T-helper 22 cell (primary cell): ENCODE measurements at regions not wholly inside any gene's neighbourhood (a gene's known extent, or its start where the extent isn't known, plus 50 kb on each side); places are given as distances from the start of the nearest gene placed in this dataset.

Experiments
- DNase-seq: peaks from one replicate; pipeline ENCODE4 v3.0.0-alpha.2; 2020; ENCODE audit warnings: low read depth

DNA sequence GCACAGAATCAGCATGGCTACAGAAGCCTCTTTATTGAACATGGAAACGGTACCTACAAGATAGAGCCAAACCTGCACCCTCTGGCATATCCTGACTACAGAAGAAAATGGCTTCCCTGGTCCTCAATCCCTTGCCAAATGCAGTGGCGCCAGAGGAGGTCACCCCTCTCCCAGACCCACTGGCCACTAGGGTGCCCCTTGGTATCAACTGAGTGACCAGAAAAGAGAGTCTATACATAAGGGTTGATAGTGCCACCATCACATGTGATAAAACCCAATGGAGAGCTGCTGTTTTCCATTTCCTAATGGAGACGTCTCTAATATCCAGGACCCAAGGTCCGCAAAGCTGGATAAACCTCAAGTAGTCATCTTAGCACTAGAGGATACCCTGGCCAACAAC lies 52.7 kb upstream of the ALK start:
- DNase-seq, result no peak

DNA sequence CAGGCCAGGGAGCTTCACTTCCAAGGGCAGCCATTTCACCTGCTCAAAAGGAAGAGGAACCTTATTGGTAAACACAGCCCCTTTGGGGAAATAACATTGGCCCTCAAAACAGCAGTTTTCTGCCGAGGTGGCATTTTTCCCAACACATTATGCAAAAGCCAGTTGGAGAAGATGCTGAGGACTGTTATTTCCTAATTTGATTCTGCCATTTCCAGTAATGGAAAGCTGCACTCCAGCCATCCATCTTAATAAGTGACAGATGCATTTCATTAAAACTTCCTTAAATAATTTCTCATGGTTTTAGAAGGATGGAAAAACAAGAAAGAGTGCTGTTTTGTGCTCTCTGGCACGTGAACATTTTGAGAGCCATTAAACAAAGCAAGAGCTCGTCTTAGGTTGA lies 55.9 kb upstream of the ALK start:
- no peak for DNase-seq

DNA sequence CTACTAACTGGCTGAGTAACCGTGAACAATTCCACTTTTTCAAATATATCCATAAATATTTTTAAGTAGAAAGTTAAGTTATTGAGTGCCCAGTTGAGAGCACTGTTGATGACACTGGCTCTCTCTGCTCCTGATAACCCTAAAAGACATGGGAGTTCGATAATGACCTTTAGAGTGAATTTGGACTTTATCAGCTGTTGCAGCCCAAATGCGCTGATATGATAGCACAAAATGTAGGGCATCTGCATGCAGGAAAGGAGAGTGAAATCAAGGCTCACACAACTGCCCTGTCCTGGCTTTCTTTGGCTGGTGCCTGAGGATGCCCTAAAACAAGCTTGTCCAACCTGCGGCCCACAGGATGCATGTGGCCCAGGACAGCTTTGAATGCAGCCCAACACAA lies 60.0 kb upstream of the ALK start:
- DNase-seq, result no peak

- DNase-seq, result no peak
Observed at GRCh38 chr2:29983308-29983707, 61.9 kb upstream of the ALK start.

- DNase-seq, result no peak
Observed at GRCh38 chr2:29987146-29987545, 65.8 kb upstream of the ALK start.

DNA sequence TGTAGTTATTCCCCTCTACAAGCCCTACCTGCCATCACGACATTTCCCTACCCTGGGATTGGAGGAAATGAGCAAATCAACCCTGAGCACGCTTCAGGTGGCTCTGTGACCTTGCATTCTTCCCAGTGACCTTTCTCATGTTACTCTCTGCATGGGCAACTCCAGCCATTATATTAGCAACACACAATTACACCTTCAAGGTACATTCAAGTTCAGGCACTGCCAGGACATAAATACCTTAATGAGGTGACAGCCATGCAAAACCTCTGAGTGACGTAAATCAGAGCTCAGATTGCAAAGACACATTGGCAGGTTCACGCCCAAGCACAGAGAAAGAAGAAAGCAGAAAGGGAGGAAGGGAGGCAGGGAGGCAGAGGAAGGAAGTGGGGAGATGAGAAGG lies 68.7 kb upstream of the ALK start:
- DNase-seq, result no peak

GRCh38 chr2:29991086-29991485 lies 69.7 kb upstream of the ALK start:
- no peak for DNase-seq

- DNase-seq, result no peak
Observed at GRCh38 chr2:29995241-29995640, 73.9 kb upstream of the ALK start.

DNA sequence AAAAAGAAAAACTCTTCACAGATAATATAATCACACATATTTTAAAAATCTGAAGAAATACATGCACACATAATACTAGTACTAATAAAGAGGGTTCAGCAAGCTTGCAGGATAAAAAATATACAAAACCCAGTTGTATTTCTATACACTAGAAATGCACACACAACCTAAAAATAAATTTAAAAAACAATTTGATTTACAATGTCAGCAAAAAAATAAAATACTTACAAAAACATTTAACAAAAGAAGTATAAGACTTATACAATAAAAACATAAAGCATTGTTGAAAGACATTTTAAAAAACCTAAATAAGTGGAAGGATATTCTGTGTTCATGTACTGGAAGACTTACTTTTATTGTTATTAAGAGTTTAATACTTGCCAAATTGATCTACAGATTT lies 81.7 kb upstream of the ALK start:
- DNase-seq, result no peak

- no peak for DNase-seq
Observed at GRCh38 chr2:30022444-30023071, 101.2 kb upstream of the ALK start.

DNA sequence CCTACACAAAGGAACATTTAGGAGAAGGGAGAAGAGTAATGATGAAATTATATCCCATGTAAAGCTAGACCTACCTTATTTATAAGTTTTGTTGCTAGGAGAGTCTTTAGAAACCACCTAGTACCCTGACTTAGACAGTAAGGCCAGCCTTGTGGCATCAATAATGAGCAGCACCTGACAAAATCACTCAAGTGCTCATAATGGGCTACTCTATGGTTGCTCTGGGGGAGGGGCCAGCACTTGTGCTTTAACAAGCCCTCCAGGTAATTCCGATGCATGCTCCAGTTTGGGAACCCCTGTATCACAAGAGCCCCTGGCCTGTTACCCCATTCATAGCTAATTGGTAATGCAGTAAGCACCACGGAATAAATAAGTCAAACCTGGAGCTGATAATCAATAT lies 102.9 kb upstream of the ALK start:
- no peak for DNase-seq

DNA sequence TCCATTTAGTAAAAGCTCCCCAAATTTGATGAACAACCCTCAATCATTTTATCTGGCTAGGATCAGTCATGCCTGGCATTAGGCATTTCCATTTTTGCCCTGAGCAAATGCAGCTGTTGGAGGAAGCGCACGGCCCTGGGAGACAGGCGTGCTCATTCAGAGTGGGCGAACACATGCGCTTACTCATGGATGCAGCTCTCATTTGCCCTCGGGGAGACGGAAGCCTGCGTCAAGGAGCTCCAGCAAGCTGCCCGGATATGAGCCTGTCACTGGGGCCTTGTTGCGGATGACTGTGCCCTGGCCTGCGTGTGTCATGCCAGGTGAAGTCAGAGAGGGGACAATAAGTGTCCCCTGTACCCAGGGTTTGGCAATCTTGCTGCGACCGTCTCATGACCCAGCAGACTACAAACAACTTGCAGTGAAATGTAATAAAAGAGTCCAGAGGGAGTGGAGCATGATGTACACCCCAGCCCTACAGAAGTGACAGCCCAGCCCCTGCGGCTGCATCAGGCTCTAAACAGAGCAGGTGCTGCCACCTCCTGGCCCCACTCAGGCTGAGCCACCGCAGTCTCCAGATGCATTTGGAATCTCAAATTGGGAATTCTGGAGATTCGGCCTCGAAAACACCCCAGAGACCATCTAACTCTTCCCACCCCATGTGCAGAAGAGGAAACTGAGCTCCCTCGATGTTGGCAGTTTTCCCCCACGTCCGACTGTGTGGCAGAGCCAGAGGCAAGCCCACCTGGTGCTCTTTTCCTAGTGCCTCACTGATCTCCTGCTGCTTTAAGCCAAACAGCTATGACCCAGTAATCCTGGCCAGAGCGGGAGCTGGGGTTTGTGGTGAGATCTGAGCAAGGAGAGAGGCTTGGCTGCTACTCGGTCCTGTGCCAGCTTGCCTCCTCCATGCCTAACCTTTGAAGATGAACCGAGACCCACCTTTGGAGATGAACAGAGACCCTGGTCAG lies 105.0 kb upstream of the ALK start:
- no peak for DNase-seq

DNA sequence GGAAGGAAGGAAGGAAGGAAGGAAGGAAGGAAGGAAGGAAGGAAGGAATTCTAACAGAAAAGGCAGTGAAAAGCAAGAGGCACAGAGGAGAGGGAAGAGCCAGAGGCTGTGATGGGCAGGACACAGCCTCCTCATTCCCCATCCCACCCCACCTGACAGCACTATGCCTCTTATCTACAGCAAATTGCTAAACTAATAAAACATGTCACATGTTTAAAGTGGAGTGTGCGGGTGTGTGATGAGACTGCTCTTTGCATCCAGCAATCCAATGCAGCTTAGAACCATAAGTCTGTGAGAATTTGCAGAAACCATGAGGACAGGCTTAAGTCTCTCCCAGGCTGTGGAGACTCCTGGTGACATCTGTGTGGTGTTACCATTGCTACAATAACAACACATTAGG lies 108.4 kb upstream of the ALK start:
- DNase-seq, result no peak

GRCh38 chr2:30030361-30030760 lies 109.0 kb upstream of the ALK start:
- DNase-seq, result no peak

GRCh38 chr2:30031184-30031583 lies 109.8 kb upstream of the ALK start:
- DNase-seq, result no peak

GRCh38 chr2:30034052-30034775 lies 112.6 kb upstream of the YPEL5 start:
- DNase-seq, result no peak

GRCh38 chr2:30037016-30037415 lies 109.8 kb upstream of the YPEL5 start:
- DNase-seq, result no peak

DNA sequence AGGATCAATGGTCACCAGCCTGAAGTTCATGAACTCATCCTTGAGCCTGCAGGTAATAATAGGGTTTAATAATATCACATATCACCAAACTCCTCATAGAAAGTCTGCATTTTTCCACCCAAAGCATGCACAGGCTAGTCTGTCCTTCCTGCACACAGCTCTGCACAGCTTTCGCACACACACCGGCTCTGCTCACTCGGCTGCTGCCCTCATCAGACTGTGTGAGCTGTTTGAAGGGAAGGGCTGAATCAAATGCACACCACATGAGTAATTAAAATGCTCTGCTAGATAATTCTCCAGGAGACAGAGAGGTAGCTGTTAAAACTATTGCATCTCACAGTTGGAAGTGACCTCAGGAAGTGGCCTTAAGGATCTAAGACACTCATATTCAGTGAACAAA lies 108.4 kb upstream of the YPEL5 start:
- DNase-seq, result no peak

- no peak for DNase-seq
Observed at GRCh38 chr2:30039101-30039500, 107.7 kb upstream of the YPEL5 start.

- no peak for DNase-seq
Observed at GRCh38 chr2:30040147-30040546, 106.7 kb upstream of the YPEL5 start.

DNA sequence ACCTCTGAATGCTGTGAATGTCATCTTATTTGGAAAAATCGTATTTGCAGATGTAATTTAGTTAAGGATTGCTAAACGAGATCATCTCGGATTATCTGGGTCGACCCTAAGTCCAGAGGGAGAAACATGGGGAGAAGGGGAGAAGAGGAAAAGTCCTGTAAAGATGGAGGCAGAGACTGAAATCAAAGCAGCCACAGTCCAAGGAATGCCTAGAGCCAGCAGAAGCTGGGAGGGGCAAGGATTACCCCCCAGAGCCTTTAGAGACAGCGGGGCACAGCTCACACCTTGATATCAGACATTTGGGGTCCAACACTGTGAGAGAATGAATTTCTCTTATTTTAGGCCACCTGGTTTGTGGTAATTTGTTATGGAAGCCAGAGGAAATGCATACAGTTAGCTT lies 104.9 kb upstream of the YPEL5 start:
- no peak for DNase-seq

GRCh38 chr2:30046396-30046795 lies 100.4 kb upstream of the YPEL5 start:
- DNase-seq, result no peak

DNA sequence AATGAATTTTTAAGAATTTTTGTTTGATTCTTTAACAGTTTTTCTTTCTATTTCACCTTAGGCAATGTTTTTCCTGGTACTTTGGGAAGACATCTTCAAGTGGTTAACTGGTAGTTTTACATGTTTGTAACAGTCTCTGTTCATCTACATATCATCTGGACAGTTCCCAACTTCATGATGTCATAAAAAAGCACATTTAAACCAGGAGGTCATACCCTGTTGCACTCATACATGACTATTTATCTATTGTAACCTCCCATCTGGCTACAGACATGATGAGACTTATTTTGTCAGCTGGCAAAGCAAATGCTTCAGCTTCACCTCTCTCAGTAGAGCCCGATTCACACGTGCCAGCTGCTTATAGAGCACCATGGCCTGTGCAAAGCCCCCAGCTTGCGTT lies 99.8 kb upstream of the YPEL5 start:
- DNase-seq, result no peak
